Stomach (tissue), 4 donors: ENCODE measurements at regions not wholly inside any gene's neighbourhood (a gene's known extent, or its start where the extent isn't known, plus 50 kb on each side); places are given as distances from the start of the nearest gene placed in this dataset.

Experiments used
- EP300 ChIP-seq: sonication (generic); formaldehyde crosslinking; IDR thresholded peaks from one replicate; pipeline ENCODE4 v1.6.1; 2017; ENCODE audit warnings: antibody characterized with exemption
- POLR2A ChIP-seq, 4 donors: fragments of 450-650 bp; IDR thresholded peaks; one replicate each; pipeline ENCODE4 v1.6.1; 2016; ENCODE audit warnings: antibody characterized with exemption in 4 of 4, control low read depth in 2 of 4, mild to moderate bottlenecking in 1 of 4, moderate library complexity in 1 of 4
- POLR2AphosphoS5 ChIP-seq, 3 donors: sonication (generic); formaldehyde crosslinking; IDR thresholded peaks; one replicate each; pipeline ENCODE4 v1.6.1; 2016; ENCODE audit warnings: antibody characterized with exemption in 3 of 3
- TF ChIP-seq, protein P1 (sequence below), 7 experiments: fragments of 450-650 bp in 4 of 7; fragments of 200-600 bp in 3 of 7; sonication (generic) in 3 of 7; IDR thresholded peaks; one replicate each; pipeline ENCODE4 v1.5.1; 2016 to 2019; ENCODE audit warnings: antibody characterized with exemption in 7 of 7, control low read depth in 2 of 7, mild to moderate bottlenecking in 1 of 7

- TF ChIP-seq, protein P1, sequence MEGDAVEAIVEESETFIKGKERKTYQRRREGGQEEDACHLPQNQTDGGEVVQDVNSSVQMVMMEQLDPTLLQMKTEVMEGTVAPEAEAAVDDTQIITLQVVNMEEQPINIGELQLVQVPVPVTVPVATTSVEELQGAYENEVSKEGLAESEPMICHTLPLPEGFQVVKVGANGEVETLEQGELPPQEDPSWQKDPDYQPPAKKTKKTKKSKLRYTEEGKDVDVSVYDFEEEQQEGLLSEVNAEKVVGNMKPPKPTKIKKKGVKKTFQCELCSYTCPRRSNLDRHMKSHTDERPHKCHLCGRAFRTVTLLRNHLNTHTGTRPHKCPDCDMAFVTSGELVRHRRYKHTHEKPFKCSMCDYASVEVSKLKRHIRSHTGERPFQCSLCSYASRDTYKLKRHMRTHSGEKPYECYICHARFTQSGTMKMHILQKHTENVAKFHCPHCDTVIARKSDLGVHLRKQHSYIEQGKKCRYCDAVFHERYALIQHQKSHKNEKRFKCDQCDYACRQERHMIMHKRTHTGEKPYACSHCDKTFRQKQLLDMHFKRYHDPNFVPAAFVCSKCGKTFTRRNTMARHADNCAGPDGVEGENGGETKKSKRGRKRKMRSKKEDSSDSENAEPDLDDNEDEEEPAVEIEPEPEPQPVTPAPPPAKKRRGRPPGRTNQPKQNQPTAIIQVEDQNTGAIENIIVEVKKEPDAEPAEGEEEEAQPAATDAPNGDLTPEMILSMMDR (IDR thresholded peaks at IDR 0.05) = no peak
- TF ChIP-seq EP300 (no peak), POLR2A (IDR thresholded peaks at IDR 0.05) (no peak), POLR2AphosphoS5 (IDR thresholded peaks at IDR 0.05) (no peak)
Observed at GRCh38 chr12:108035372-108035771, 93.7 kb upstream of the WSCD2 start.
